Non-pigmented ciliary epithelial cell (primary cell): ENCODE measurements at regions not wholly inside any gene's neighbourhood (a gene's known extent, or its start where the extent isn't known, plus 50 kb on each side); places are given as distances from the start of the nearest gene placed in this dataset.
"Not testable (repeated sequence)": the region's sequence is repeated elsewhere in the genome, so short reads cannot be mapped to it uniquely, and the experiment has no call there.

Source experiments
- DNase-seq: peaks from one replicate; pipeline ENCODE4 v3.0.0-alpha.2; 2010; ENCODE audit warnings: low read depth

GRCh38 chr4:28287831-28288233 is 1427.2 kb downstream of the STIM2 start:
- peak; percentile 99 for DNase-seq

DNA sequence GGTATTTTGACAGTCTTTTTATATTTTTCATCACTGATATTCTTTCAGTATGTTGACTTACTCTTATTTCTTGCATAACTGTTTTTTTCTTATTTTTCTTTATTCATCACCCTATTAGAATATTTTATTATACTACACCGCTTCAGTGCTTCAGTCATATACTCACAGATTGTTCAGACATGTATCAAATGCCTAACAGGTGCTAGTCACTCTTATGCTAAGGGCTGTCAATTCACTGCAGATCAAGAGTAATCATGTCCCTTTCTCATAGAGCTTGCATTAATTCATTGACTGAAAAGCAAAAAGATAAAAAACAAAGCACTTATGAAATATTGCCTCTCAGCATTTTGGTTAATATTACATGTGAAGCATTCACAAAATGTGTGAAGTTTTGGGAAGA is 1435.6 kb downstream of the STIM2 start:
- no peak for DNase-seq

GRCh38 chr4:28310926-28311325 is 1450.3 kb downstream of the STIM2 start:
- no peak for DNase-seq

GRCh38 chr4:28312497-28312896 is 1451.9 kb downstream of the STIM2 start:
- not testable (repeated sequence) for DNase-seq

DNA sequence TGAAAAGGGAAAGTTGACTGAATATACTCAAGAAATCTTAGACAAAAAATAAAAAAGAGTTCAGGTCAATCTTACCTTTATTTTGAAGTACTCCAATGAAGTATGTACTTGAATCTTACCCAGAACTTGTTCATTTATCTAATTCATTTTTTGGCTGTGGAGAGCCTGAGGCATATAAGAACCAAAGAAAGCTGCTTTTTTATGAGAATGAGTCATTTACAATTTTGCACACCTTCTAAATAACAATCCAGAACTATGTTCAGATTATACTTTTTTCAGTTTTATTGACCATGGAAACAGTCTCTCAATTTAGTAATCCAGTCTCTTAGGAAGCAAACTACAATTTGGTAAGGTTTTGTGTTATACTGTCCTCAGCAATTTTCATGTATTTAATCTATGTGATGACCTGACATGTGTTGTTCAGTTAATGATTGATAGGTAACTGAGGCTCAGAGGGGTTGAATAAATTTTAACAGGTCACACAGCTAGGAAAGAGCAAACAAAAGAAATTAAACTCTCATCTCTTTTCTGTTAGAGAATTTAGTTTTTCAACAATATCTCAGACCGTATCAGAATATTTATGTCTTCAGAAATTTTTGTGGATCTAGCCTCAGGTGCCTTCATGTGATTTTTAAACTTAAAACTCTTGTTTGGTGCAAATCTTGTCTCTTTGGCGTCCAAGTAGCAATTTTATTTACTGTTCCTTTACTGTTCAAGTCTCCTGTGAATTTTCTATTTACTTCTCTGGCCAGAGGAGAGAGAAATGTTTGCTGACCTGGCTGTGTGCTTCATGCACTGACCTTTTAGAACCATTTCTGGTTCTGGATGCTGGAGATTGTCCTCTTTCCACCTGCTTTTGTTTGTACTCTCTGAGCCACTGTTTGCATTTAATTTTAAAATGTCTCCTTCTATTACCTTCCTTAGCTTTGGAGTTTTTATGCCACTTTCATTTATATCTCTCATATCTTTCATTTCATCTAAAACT is 1453.4 kb downstream of the STIM2 start:
- DNase-seq: no peak

GRCh38 chr4:28317221-28317620 is 1456.6 kb downstream of the STIM2 start:
- no peak for DNase-seq

DNA sequence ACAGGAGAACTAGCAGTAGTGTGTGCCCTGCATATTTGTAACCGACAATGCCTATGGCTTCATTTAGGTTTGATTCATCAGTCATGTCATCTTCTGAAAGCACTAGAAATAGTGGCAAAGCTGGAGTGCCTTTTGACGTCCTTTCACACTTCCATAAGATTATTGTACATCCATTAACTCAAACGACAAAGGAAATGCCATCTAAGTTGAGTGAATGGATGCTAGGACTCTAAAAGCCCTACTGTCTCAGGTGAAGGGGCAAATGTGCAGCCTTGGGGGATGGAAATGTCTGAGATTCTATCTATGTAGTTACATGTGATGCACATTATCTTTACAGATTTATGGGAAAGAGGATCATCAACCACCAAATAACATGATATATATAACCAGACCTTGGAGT is 1473.6 kb downstream of the STIM2 start:
- no peak for DNase-seq

- no peak for DNase-seq
Measured at GRCh38 chr4:28341784-28342183, 1481.1 kb downstream of the STIM2 start.

DNA sequence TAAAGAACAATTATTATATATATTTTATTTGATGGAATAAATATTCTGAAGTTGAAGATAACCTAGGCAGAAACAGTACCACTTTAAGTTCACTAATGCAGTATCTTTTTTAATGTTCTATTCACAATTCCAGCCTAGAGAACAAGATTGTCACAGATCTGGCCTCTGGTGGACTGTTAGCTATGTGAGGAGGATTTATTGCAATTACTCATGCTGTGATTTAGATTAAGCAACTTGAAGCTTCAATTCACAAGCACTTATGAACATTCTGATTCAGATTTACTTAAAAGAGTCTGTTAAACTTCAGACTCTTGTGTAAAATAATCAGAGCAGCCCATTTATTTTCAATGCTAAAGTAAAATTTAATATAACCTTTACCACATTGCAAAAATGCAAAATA is 1489.8 kb downstream of the STIM2 start:
- no peak for DNase-seq

GRCh38 chr4:28351102-28351501 is 1490.5 kb downstream of the STIM2 start:
- no peak for DNase-seq

GRCh38 chr4:28351826-28352225 is 1491.2 kb downstream of the STIM2 start:
- no peak for DNase-seq

- DNase-seq: no peak
Measured at GRCh38 chr4:28354880-28355656, 1494.4 kb downstream of the STIM2 start.

GRCh38 chr4:28357990-28358389 is 1497.3 kb downstream of the STIM2 start:
- DNase-seq: no peak

DNA sequence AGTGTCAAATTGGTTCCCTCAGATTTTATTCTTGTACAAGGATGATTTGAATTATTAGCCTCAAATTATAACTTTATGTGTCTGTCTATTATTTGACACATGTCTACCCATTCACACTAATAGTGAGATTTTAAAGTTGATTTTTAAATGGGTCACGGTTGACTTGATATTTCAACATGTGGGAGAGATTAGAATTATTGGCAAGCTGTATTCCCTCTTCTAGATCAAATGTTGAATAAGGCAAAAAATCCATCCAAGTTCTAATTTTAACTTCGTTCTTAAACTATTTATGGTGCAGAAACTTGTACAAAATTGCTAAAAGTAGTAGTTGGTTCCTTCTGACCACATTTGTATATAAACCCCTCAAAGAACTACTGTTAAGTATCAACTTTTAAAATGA is 1498.0 kb downstream of the STIM2 start:
- DNase-seq: no peak

DNA sequence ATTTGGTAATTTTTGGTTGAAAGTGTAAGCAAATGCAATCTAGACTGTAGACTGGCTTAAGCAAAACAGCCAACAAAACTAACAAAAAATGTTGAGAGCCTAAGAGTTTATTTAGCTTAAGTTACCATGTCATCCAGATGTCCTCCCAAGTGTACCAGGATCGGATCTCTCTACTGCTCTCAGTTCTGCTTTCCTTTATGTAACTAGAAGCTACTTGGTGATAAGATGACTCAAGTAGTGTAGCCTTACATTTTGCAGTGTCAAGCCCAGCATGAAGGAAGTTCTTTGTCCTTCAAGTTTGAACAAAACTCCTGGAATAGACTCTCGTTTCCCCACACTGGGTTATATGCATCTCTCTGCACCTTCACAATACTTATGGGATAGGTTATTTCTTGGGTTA is 1500.0 kb downstream of the STIM2 start:
- no peak for DNase-seq

DNA sequence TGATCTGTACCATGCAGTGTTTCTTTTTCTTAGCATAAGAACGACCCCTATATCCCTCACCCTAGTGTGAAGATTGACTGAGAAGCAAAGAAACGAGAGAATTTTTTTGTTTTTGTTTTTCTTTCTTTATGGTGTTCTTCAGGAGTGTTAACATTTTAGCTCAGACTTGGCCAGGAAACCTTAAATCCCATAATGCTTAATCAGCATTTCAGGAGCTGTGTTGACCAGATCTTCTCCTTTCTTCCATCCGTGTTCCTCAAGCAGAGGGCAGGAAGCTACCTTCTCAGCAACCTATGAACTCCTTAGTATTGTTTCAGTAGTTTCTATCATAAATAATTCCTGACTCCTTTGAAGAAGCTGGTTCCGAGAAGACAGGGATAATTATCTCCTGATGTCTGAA is 1501.5 kb downstream of the STIM2 start:
- no peak for DNase-seq

GRCh38 chr4:28369499-28369898 is 1508.9 kb downstream of the STIM2 start:
- DNase-seq: no peak

DNA sequence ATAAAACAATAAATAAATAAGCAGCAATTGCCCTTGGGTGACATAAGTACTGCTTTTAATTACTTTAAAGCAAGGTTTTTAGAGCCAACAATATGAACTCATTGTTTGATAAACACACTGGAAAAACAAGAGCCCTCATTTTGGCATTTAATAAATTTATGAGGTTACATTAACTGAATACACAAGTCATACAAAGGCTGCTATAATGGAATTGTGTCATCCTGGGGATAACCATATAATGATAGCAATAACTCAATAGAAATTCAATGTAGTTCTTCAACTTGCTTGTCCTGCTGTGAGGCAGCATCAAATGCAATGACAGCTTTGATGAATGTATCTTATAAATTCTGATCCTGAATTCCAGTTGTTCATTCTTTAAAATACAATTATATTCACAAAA is 1512.5 kb downstream of the STIM2 start:
- DNase-seq: no peak

DNA sequence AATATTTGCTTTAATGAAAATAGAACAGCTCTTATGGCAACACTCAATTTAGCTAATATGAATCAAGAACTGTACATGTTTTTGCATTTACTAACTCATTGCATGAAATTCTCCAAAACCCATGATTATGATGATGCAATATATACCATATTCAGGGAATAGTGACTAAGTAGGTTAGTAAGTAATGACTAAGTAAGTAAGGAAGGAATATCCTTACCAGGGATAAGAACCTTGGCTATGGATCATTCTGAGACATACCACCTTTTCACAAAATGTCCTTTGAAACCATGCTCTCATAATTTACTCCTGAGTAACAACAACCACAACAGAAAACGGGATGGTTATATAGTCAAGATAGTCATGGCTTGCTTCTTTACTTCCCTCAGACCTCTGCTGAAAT is 1513.0 kb downstream of the STIM2 start:
- peak; percentile 30 for DNase-seq

GRCh38 chr4:28378109-28378830 is 1517.6 kb downstream of the STIM2 start:
- no peak for DNase-seq

GRCh38 chr4:28385801-28386200 is 1525.2 kb downstream of the STIM2 start:
- no peak for DNase-seq

DNA sequence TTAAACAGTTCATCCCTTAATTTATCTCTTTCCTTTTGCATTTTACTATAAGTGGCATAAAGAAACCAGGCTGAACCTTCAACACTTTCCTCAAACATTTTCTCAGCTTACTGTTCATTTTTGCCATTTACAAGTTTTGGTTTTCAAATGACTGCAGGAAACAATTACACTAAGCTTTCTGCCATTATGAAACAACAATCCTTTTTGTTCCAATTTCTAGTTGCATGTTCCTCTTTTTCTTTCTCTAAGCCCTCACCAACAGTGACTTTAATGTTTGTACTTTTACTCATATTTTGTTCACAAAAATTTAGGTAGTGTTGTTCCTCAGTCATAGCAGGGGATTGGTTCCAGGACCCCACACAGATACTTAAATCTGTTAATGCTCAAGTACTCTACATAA is 1526.1 kb downstream of the STIM2 start:
- no peak for DNase-seq
